Activated CD4-positive, alpha-beta T cell treated with anti-CD3 and anti-CD28 coated beads, Interleukin-2, Interleukin-6, amounts not matched to agents 100 ng/mL and 50 ng/mL, durations not matched to agents 16 hours and 8 hours (primary cell): ENCODE measurements at regions not wholly inside any gene's neighbourhood (a gene's known extent, or its start where the extent isn't known, plus 50 kb on each side); places are given as distances from the start of the nearest gene placed in this dataset.

ENCODE experiments used
- DNase-seq: peaks from one replicate; pipeline ENCODE4 v3.0.0-alpha.2; 2020

GRCh38 chr15:47616876-47617275 lies 100.4 kb upstream of the SEMA6D start:
- no peak for DNase-seq

GRCh38 chr15:47618241-47618640 lies 99.1 kb upstream of the SEMA6D start:
- no peak for DNase-seq

GRCh38 chr15:47620960-47621681 lies 96.2 kb upstream of the SEMA6D start:
- DNase-seq: no peak

GRCh38 chr15:47622055-47622454 lies 95.2 kb upstream of the SEMA6D start:
- no peak for DNase-seq

GRCh38 chr15:47624503-47624902 lies 92.8 kb upstream of the SEMA6D start:
- no peak for DNase-seq

GRCh38 chr15:47639042-47639441 lies 78.3 kb upstream of the SEMA6D start:
- no peak for DNase-seq

GRCh38 chr15:47640079-47640478 lies 77.2 kb upstream of the SEMA6D start:
- DNase-seq: no peak

GRCh38 chr15:47640901-47641300 lies 76.4 kb upstream of the SEMA6D start:
- DNase-seq: no peak

- no peak for DNase-seq
Measured at GRCh38 chr15:47644722-47645121, 72.6 kb upstream of the SEMA6D start.

GRCh38 chr15:47650564-47650963 lies 66.7 kb upstream of the SEMA6D start:
- DNase-seq: no peak

- no peak for DNase-seq
Measured at GRCh38 chr15:47652328-47652727, 65.0 kb upstream of the SEMA6D start.

- no peak for DNase-seq
Measured at GRCh38 chr15:47652844-47653243, 64.5 kb upstream of the SEMA6D start.

- no peak for DNase-seq
Measured at GRCh38 chr15:47661661-47662180, 55.6 kb upstream of the SEMA6D start.

GRCh38 chr15:47663101-47663500 lies 54.2 kb upstream of the SEMA6D start:
- no peak for DNase-seq
